Spinal cord (tissue), 9 donors: ENCODE measurements at regions not wholly inside any gene's neighbourhood (a gene's known extent, or its start where the extent isn't known, plus 50 kb on each side); places are given as distances from the start of the nearest gene placed in this dataset.

Experiments used
- DNase-seq, 6 donors: peaks; one replicate each; pipeline versions ENCODE4 v3.0.0 to v3.0.0-alpha.2; 2013 to 2015; ENCODE audit warnings: low spot score in 6 of 6, low read depth in 4 of 6
- H3K27ac ChIP-seq: one replicate; pipeline ENCODE4 v1.5.1; 2013; ENCODE audit warnings: low read depth, low read length, control low read depth
- H3K27me3 ChIP-seq: one replicate; pipeline ENCODE4 v1.6.1; 2013; ENCODE audit warnings: low read length; ENCODE audit not compliant: control insufficient read depth, insufficient read depth
- H3K36me3 ChIP-seq: one replicate; pipeline ENCODE4 v1.6.1; 2013; ENCODE audit warnings: low read length; ENCODE audit not compliant: control insufficient read depth, insufficient read depth
- H3K4me1 ChIP-seq: one replicate; pipeline ENCODE4 v1.6.1; 2013; ENCODE audit warnings: low read length; ENCODE audit not compliant: control insufficient read depth, insufficient read depth
- H3K4me3 ChIP-seq: one replicate; pipeline ENCODE4 v1.5.1; 2013; ENCODE audit warnings: low read depth, low read length, control low read depth
- H3K9me3 ChIP-seq: one replicate; pipeline ENCODE4 v1.6.1; 2013; ENCODE audit warnings: low read length; ENCODE audit not compliant: control insufficient read depth, insufficient read depth
- WGBS: methylation state at CpG from one replicate; pipeline ENCODE4 v1.1.5; 2013; ENCODE audit warnings: missing lambda C conversion rate; ENCODE audit not compliant: insufficient coverage; 5-methylcytosine and 5-hydroxymethylcytosine counted together
- donor health status: healthy.

DNA sequence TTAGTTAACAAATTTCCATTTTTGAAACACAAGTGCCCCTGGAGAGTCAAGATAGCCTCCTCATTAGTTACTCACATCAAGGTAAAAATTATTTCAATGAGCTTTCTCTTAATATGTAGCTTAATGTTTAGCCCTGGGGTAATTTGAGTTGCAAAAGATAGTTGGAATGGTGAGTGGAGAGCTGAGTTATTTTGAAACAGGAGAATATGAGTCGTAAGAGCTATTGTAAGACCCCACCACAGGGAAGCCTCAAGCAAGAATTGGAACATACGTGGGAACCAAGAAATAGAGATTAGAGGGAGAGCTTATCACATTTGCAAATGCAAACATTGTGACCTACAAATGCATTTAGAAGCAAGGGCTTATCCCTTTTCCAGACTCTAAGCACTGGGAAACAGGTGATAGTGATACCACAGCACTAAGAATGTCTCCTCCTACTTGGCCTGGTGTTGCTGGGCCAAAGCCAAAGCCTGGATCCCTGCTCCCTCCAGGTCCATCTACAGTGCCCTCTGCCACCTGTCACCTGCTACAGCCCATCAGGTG is 635.1 kb downstream of the PTPRC start:
- WGBS, result 73% methylated on average over 2 of the region's 2 CpGs
- peak in 1 of 6 donors; percentile 4 for DNase-seq
- no peaks in the 10 kb centered on the region for H3K9me3 ChIP-seq
- no peaks in the 10 kb centered on the region for H3K4me1 ChIP-seq
- no peak overlapping the region for H3K27ac ChIP-seq
- no peak overlapping the region for H3K4me3 ChIP-seq
- no peaks in the 10 kb centered on the region for H3K36me3 ChIP-seq
- H3K27me3 ChIP-seq, result no peaks in the 10 kb centered on the region

- H3K27ac ChIP-seq, result no peak overlapping the region
- no peaks in the 10 kb centered on the region for H3K36me3 ChIP-seq
- no peak overlapping the region for H3K4me3 ChIP-seq
- H3K9me3 ChIP-seq, result no peaks in the 10 kb centered on the region
- H3K4me1 ChIP-seq, result no peaks in the 10 kb centered on the region
- DNase-seq, result no peak
- H3K27me3 ChIP-seq, result no peaks in the 10 kb centered on the region
These were observed 640.2 kb downstream of the PTPRC start for GRCh38 chr1:199279067-199279466.

- DNase-seq, result no peak
- no peaks in the 10 kb centered on the region for H3K36me3 ChIP-seq
- H3K27ac ChIP-seq, result no peak overlapping the region
- no CpG with 5 or more reads among the region's 3 CpGs for WGBS
- no peaks in the 10 kb centered on the region for H3K27me3 ChIP-seq
- no peak overlapping the region for H3K4me3 ChIP-seq
- no peaks in the 10 kb centered on the region for H3K4me1 ChIP-seq
- H3K9me3 ChIP-seq, result no peaks in the 10 kb centered on the region
These were observed 641.2 kb downstream of the PTPRC start for GRCh38 chr1:199279872-199280645.

GRCh38 chr1:199282751-199283305 is 644.0 kb downstream of the PTPRC start:
- no peak overlapping the region for H3K27ac ChIP-seq
- DNase-seq, result no peak
- H3K4me1 ChIP-seq, result no peaks in the 10 kb centered on the region
- no peak overlapping the region for H3K4me3 ChIP-seq
- H3K36me3 ChIP-seq, result no peaks in the 10 kb centered on the region
- WGBS, result 80% methylated on average over 2 of the region's 3 CpGs
- no peaks in the 10 kb centered on the region for H3K27me3 ChIP-seq
- H3K9me3 ChIP-seq, result no peaks in the 10 kb centered on the region

- Histone ChIP-seq H3K4me1 (no peaks in the 10 kb centered on the region), H3K36me3 (no peaks in the 10 kb centered on the region), H3K9me3 (no peaks in the 10 kb centered on the region), H3K4me3 (no peak overlapping the region), H3K27ac (no peak overlapping the region), H3K27me3 (no peaks in the 10 kb centered on the region)
- whole genome bisulfite sequencing, result 38% methylated on average over 1 of the region's 2 CpGs
- peak in 1 of 6 donors; percentile 50 for DNase-seq
These were observed 645.0 kb downstream of the PTPRC start for GRCh38 chr1:199283794-199284193.

- H3K9me3 ChIP-seq, result no peaks in the 10 kb centered on the region
- no peak overlapping the region for H3K4me3 ChIP-seq
These were observed 648.4 kb downstream of the PTPRC start for GRCh38 chr1:199287206-199287605.

DNA sequence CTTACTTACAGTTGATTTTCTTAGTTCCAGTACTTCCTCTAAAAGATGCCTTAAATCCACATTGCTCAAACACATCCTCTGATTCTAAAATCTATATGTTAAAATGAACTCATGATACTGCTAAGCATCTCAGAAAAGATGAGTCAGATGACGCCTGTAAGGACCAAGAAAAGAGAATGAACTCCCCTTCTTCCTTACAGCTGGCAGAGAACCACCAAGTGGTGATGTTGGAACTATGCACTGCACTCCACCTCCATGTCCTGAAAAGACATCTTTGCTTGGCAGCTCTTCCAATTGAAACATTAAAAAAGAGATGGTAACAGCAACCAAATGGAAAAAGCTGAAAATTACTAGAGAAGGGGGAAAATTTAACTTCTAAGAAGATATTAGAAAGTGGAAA is 648.8 kb downstream of the PTPRC start:
- Histone ChIP-seq H3K4me1 (no peaks in the 10 kb centered on the region), H3K4me3 (no peak overlapping the region), H3K9me3 (no peaks in the 10 kb centered on the region), H3K36me3 (no peaks in the 10 kb centered on the region), H3K27me3 (no peaks in the 10 kb centered on the region), H3K27ac (no peak overlapping the region)
- DNase-seq, result no peak
- WGBS, result 40% methylated on average over 1 of the region's 1 CpG

More at GRCh38 chr1:199287206-199287605, 648.4 kb downstream of the PTPRC start:
- Histone ChIP-seq H3K36me3 (no peaks in the 10 kb centered on the region), H3K4me1 (no peaks in the 10 kb centered on the region), H3K27ac (no peak overlapping the region), H3K27me3 (no peaks in the 10 kb centered on the region)
- no CpG with 5 or more reads among the region's 1 CpG for WGBS
- no peak for DNase-seq

- no peaks in the 10 kb centered on the region for H3K36me3 ChIP-seq
- DNase-seq, result no peak
- no peaks in the 10 kb centered on the region for H3K27me3 ChIP-seq
- no peaks in the 10 kb centered on the region for H3K9me3 ChIP-seq
- no peak overlapping the region for H3K27ac ChIP-seq
- no peak overlapping the region for H3K4me3 ChIP-seq
- no peaks in the 10 kb centered on the region for H3K4me1 ChIP-seq
These were observed 651.3 kb downstream of the PTPRC start for GRCh38 chr1:199290186-199290585.

DNA sequence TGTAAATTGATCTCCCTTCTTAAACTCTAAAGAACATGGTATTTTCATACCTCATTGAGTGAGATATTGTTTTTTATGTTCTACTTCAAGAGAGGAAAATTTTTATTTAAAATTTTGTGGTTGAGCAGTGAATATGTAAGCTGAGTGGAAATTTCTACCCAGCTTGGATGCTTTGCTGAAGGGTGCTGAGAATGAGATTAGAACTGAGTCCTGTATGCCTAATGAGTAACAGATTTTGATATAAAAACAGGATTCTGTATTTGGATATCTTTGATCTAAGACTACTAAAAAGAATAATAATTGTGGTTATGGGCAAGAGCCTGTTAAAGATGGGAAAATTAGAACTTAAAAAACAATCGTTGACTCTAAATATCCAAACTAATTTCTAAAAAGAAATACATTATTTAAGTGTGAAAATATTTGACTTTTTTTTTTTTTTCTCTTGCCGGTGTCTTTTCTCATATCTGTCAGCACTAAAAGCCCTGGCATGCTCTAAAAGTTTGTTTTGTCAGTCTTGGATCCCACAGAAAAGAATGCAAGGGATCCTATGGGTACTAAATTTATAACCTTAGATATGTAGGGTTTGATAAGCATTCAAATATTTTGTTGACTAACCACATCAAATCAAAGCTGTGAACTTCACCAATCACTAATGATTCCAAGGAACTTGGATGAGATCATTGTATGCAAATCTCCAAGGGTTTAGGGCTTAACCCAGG is 652.3 kb downstream of the PTPRC start:
- DNase-seq, result no peak
- WGBS, result no CpG with 5 or more reads among the region's 2 CpGs

More for the DNA sequence above, 652.3 kb downstream of the PTPRC start:
- Histone ChIP-seq H3K27me3 (no peaks in the 10 kb centered on the region), H3K36me3 (no peaks in the 10 kb centered on the region), H3K27ac (no peak overlapping the region), H3K4me3 (no peak overlapping the region), H3K4me1 (no peaks in the 10 kb centered on the region), H3K9me3 (no peaks in the 10 kb centered on the region)
